ENCODE measurements at regions not wholly inside any gene's neighbourhood (a gene's known extent, or its start where the extent isn't known, plus 50 kb on each side); places are given as distances from the start of the nearest gene placed in this dataset.

DNA sequence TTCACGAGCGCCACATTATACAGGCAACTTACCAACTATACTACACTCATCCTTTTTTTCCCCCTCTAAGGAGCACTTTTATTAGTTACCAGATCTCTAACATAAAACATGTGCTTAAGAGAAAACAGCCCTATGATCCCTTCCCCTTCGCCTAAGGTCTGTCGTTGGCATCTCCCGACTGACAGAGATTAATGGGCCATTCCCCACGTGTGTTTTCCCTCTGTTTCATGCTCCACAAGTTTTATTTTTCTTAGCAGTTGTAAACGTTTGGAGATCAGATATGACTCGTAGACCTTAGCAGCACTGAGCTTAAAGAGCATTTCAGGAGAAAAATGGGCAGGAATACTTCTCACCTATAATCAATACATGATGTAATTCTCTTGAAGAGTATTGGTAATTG lies 51.4 kb upstream of the FZD10 start:
- peaks cover 11% of the 10 kb centered on the region; the same call in 1 of the 2 replicates for H3K9me3 ChIP-seq (replicated peaks)
- no peaks in the 10 kb centered on the region for H3K4me1 ChIP-seq (replicated peaks)
- H3K27me3 ChIP-seq (replicated peaks) = no peaks in the 10 kb centered on the region
- no peak for DNase-seq (ENCODE audit: low read depth in 1 of 2, low spot score in 2 of 2)
- H3K27ac ChIP-seq = no peak overlapping the region
- no peaks in the 10 kb centered on the region for H3K36me3 ChIP-seq
- no peak overlapping the region for H3K4me3 ChIP-seq

DNA sequence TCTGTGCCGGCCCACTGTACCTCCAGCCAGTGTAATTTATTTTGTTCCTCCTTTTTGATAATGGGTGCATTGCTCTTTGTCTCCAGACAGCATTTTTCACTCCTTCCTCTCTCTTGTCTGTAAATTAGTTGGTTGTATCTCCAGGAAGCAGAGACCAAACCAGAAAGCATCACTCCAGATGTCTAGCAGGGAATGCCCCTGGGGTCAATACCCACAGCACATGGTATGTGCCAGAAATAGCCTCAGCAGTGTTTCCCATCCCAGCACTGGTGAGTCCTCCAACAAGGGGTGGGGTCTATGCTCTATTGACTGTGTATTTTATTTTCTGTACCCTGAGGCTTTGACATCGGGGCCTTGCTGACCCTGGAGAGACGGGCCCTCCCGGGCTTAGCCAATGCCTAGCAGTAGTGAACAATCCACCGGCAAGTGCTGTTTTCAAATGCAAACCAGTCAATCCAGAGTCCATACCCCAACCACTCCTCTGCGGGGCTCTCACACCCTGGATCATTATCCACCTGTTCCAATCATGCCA lies 50.2 kb upstream of the FZD10 start:
- Histone ChIP-seq H3K4me3 (no peak overlapping the region), H3K27ac (no peak overlapping the region), H3K9me3 (replicated peaks) (peaks cover 11% of the 10 kb centered on the region; the same call in 1 of the 2 replicates), H3K27me3 (replicated peaks) (no peaks in the 10 kb centered on the region), H3K4me1 (replicated peaks) (no peaks in the 10 kb centered on the region), H3K36me3 (no peaks in the 10 kb centered on the region)
- DNase-seq (ENCODE audit: low read depth in 1 of 2, low spot score in 2 of 2) = no peak

All from SJSA1 (cell line).